Duodenal mucosa (tissue), 2 donors: ENCODE measurements at regions not wholly inside any gene's neighbourhood (a gene's known extent, or its start where the extent isn't known, plus 50 kb on each side); places are given as distances from the start of the nearest gene placed in this dataset.

Source experiments
- H3K27ac ChIP-seq: one replicate; pipeline ENCODE4 v1.7.0; 2013; ENCODE audit warnings: low read depth, low read length
- H3K27me3 ChIP-seq, 2 donors: one replicate each; pipeline ENCODE4 v1.7.0; 2013; ENCODE audit warnings: low read length in 2 of 2, control low read depth in 1 of 2; ENCODE audit not compliant: insufficient read depth in 2 of 2, control insufficient read depth in 1 of 2
- H3K36me3 ChIP-seq, 2 donors: one replicate each; pipeline ENCODE4 v1.7.0; 2013; ENCODE audit warnings: low read length in 2 of 2, control low read depth in 1 of 2; ENCODE audit not compliant: insufficient read depth in 2 of 2, control insufficient read depth in 1 of 2
- H3K4me1 ChIP-seq, 2 donors: one replicate each; pipeline ENCODE4 v1.7.0; 2013; ENCODE audit warnings: low read length in 2 of 2, control low read depth in 1 of 2; ENCODE audit not compliant: insufficient read depth in 2 of 2, control insufficient read depth in 1 of 2
- H3K4me3 ChIP-seq, 2 donors: one replicate each; pipeline ENCODE4 v1.7.0; 2013; ENCODE audit warnings: low read length in 2 of 2, low read depth in 1 of 2
- H3K9ac ChIP-seq, 2 donors: one replicate each; pipeline ENCODE4 v1.7.0; 2013; ENCODE audit warnings: low read length in 2 of 2, low read depth in 1 of 2
- H3K9me3 ChIP-seq, 2 donors: one replicate each; pipeline ENCODE4 v1.7.0; 2013; ENCODE audit warnings: low read length in 2 of 2, control low read depth in 1 of 2; ENCODE audit not compliant: control insufficient read depth in 1 of 2

GRCh38 chr10:57314046-57314445, 953.0 kb upstream of the ZWINT start:
- H3K27me3 ChIP-seq: no peaks in the 10 kb centered on the region
- H3K9ac ChIP-seq: no peak overlapping the region
- no peak overlapping the region for H3K27ac ChIP-seq
- no peaks in the 10 kb centered on the region for H3K9me3 ChIP-seq
- no peaks in the 10 kb centered on the region for H3K36me3 ChIP-seq
- H3K4me3 ChIP-seq: no peak overlapping the region
- H3K4me1 ChIP-seq: no peaks in the 10 kb centered on the region

- no peaks in the 10 kb centered on the region for H3K36me3 ChIP-seq
- H3K4me3 ChIP-seq: no peak overlapping the region
- H3K27ac ChIP-seq: no peak overlapping the region
- H3K4me1 ChIP-seq: no peaks in the 10 kb centered on the region
- H3K9ac ChIP-seq: no peak overlapping the region
- no peaks in the 10 kb centered on the region for H3K27me3 ChIP-seq
- no peaks in the 10 kb centered on the region for H3K9me3 ChIP-seq
Measured at GRCh38 chr10:57303566-57303965, 942.5 kb upstream of the ZWINT start.

- no peak overlapping the region for H3K27ac ChIP-seq
- no peaks in the 10 kb centered on the region for H3K4me1 ChIP-seq
- no peak overlapping the region for H3K4me3 ChIP-seq
- no peaks in the 10 kb centered on the region for H3K9me3 ChIP-seq
- no peaks in the 10 kb centered on the region for H3K36me3 ChIP-seq
- H3K9ac ChIP-seq: no peak overlapping the region
- no peaks in the 10 kb centered on the region for H3K27me3 ChIP-seq
Measured at GRCh38 chr10:57300718-57301117, 939.7 kb upstream of the ZWINT start.

GRCh38 chr10:57294698-57295097, 933.6 kb upstream of the ZWINT start:
- H3K4me3 ChIP-seq: no peak overlapping the region
- H3K36me3 ChIP-seq: no peaks in the 10 kb centered on the region
- H3K27ac ChIP-seq: no peak overlapping the region
- no peaks in the 10 kb centered on the region for H3K9me3 ChIP-seq
- no peak overlapping the region for H3K9ac ChIP-seq
- H3K27me3 ChIP-seq: no peaks in the 10 kb centered on the region
- H3K4me1 ChIP-seq: no peaks in the 10 kb centered on the region

GRCh38 chr10:57288754-57289153, 927.7 kb upstream of the ZWINT start:
- H3K4me3 ChIP-seq: no peak overlapping the region
- no peaks in the 10 kb centered on the region for H3K9me3 ChIP-seq
- H3K9ac ChIP-seq: no peak overlapping the region
- H3K27me3 ChIP-seq: no peaks in the 10 kb centered on the region
- no peak overlapping the region for H3K27ac ChIP-seq
- no peaks in the 10 kb centered on the region for H3K36me3 ChIP-seq
- no peaks in the 10 kb centered on the region for H3K4me1 ChIP-seq

- no peaks in the 10 kb centered on the region for H3K36me3 ChIP-seq
- peaks cover 0 to 6% of the 10 kb centered on the region in 2 donors for H3K9me3 ChIP-seq
- H3K4me3 ChIP-seq: no peak overlapping the region
- no peak overlapping the region for H3K9ac ChIP-seq
- no peaks in the 10 kb centered on the region for H3K27me3 ChIP-seq
- H3K27ac ChIP-seq: no peak overlapping the region
- H3K4me1 ChIP-seq: no peaks in the 10 kb centered on the region
Measured at GRCh38 chr10:57262892-57263291, 901.8 kb upstream of the ZWINT start.

- Histone ChIP-seq H3K9me3 (peaks cover 3 to 6% of the 10 kb centered on the region in 2 donors), H3K4me1 (no peaks in the 10 kb centered on the region), H3K9ac (no peak overlapping the region), H3K4me3 (no peak overlapping the region), H3K27me3 (no peaks in the 10 kb centered on the region), H3K27ac (no peak overlapping the region), H3K36me3 (no peaks in the 10 kb centered on the region)
Measured at GRCh38 chr10:57260175-57260574, 899.1 kb upstream of the ZWINT start.

- Histone ChIP-seq H3K9me3 (peaks cover 0 to 3% of the 10 kb centered on the region in 2 donors), H3K9ac (no peak overlapping the region), H3K4me3 (no peak overlapping the region)
Measured at GRCh38 chr10:57249615-57250281, 888.7 kb upstream of the ZWINT start.

GRCh38 chr10:57247271-57247670, 886.2 kb upstream of the ZWINT start:
- H3K36me3 ChIP-seq: no peaks in the 10 kb centered on the region
- H3K9ac ChIP-seq: no peak overlapping the region
- peaks cover 0 to 3% of the 10 kb centered on the region in 2 donors for H3K9me3 ChIP-seq
- no peaks in the 10 kb centered on the region for H3K4me1 ChIP-seq
- no peak overlapping the region for H3K27ac ChIP-seq
- no peaks in the 10 kb centered on the region for H3K27me3 ChIP-seq
- no peak overlapping the region for H3K4me3 ChIP-seq

More at GRCh38 chr10:57249615-57250281, 888.7 kb upstream of the ZWINT start:
- H3K27ac ChIP-seq: no peak overlapping the region
- H3K4me1 ChIP-seq: no peaks in the 10 kb centered on the region
- no peaks in the 10 kb centered on the region for H3K36me3 ChIP-seq
- H3K27me3 ChIP-seq: no peaks in the 10 kb centered on the region

GRCh38 chr10:57225920-57226319, 864.9 kb upstream of the ZWINT start:
- Histone ChIP-seq H3K4me3 (no peak overlapping the region), H3K27me3 (no peaks in the 10 kb centered on the region), H3K9me3 (peaks cover 0 to 4% of the 10 kb centered on the region in 2 donors), H3K4me1 (no peaks in the 10 kb centered on the region), H3K27ac (no peak overlapping the region), H3K36me3 (no peaks in the 10 kb centered on the region), H3K9ac (no peak overlapping the region)
